Chondrocyte (in vitro differentiated cells): ENCODE measurements at regions not wholly inside any gene's neighbourhood (a gene's known extent, or its start where the extent isn't known, plus 50 kb on each side); places are given as distances from the start of the nearest gene placed in this dataset.
"Not testable (repeated sequence)": the region's sequence is repeated elsewhere in the genome, so short reads cannot be mapped to it uniquely, and the experiment has no call there.

Experiments used
- DNase-seq: peaks from one replicate; pipeline ENCODE4 v3.0.0; 2021; ENCODE audit warnings: mixed read lengths, low spot score
- H3K27ac Mint-ChIP-seq: one replicate; pipeline ENCODE4 v1.8.0; 2021; ENCODE audit warnings: mild to moderate bottlenecking, moderate library complexity, mixed read lengths; ENCODE audit not compliant: unreplicated experiment
- H3K27me3 Mint-ChIP-seq: 2 replicates; pipeline ENCODE4 v1.8.0; 2021; ENCODE audit warnings: low read depth, mixed read lengths
- H3K36me3 Mint-ChIP-seq: 2 replicates; pipeline ENCODE4 v1.8.0; 2021; ENCODE audit warnings: low read depth, mixed read lengths
- H3K4me1 Mint-ChIP-seq: 2 replicates; pipeline ENCODE4 v1.8.0; 2021; ENCODE audit warnings: low read depth, mild to moderate bottlenecking, mixed read lengths
- H3K4me3 Mint-ChIP-seq: one replicate; pipeline ENCODE4 v1.8.0; 2021; ENCODE audit warnings: mild to moderate bottlenecking, moderate library complexity, mixed read lengths; ENCODE audit not compliant: unreplicated experiment
- H3K9me3 Mint-ChIP-seq: 2 replicates; pipeline ENCODE4 v1.8.0; 2021; ENCODE audit warnings: low read depth, mixed read lengths
- TF ChIP-seq, protein P1 (sequence below): fragments of 200-600 bp; sonication (generic); IDR thresholded peaks from 2 replicates; pipeline ENCODE4 v1.5.0; 2021; ENCODE audit warnings: antibody characterized with exemption, mild to moderate bottlenecking, moderate library complexity

DNA sequence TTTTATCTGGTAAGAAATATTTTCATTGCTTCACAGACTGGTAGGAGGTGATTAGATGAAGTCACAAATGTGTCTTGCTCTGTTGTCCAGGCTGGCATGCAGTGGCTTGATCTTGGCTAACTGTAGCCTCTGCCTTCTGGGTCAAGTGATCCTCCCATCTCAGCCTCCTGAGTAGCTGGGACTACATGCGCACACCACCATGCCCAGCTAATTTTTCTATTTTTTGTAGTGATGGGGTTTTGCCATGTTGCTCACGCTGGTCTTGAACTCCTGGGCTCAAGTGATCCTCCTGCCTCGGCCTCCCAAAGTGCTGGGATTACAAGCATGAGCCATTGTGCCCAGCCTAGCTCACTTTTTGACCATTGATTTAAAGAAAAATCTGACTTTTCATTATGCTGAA is 257.9 kb downstream of the GOLGA6L6 start:
- not testable (repeated sequence) for H3K27ac Mint-ChIP-seq, H3K36me3 Mint-ChIP-seq

DNA sequence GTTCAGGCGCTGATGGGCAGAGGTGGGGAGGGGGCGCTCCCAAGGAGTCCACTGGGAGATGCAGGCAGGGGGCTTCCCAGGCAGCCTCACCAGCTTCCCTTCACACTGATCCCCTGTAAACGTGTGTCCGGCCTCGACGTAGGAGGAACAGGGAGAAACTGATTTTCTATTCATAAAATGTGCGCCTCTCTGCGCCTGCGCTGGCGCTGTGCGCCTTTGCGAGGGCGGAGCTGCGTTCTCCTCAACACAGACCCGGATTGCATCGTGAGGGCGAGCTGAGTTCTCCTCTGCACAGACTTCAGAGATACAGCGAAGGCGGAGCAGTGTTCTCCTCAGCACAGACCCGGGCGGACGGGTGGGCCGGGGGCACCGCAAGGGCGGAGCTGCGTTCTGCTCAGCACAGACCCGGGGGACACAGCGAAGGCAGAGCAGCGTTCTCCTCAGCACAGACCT is 259.1 kb downstream of the GOLGA6L6 start:
- H3K4me3 Mint-ChIP-seq, H3K9me3 Mint-ChIP-seq, H3K36me3 Mint-ChIP-seq, H3K27ac Mint-ChIP-seq, H3K27me3 Mint-ChIP-seq, H3K4me1 Mint-ChIP-seq: not testable (repeated sequence)
- DNase-seq, result peak; percentile 100

More for the DNA sequence above, 257.9 kb downstream of the GOLGA6L6 start:
- DNase-seq, result peak; percentile 33
- not testable (repeated sequence) for H3K27me3 Mint-ChIP-seq, H3K4me1 Mint-ChIP-seq, H3K4me3 Mint-ChIP-seq, H3K9me3 Mint-ChIP-seq

DNA sequence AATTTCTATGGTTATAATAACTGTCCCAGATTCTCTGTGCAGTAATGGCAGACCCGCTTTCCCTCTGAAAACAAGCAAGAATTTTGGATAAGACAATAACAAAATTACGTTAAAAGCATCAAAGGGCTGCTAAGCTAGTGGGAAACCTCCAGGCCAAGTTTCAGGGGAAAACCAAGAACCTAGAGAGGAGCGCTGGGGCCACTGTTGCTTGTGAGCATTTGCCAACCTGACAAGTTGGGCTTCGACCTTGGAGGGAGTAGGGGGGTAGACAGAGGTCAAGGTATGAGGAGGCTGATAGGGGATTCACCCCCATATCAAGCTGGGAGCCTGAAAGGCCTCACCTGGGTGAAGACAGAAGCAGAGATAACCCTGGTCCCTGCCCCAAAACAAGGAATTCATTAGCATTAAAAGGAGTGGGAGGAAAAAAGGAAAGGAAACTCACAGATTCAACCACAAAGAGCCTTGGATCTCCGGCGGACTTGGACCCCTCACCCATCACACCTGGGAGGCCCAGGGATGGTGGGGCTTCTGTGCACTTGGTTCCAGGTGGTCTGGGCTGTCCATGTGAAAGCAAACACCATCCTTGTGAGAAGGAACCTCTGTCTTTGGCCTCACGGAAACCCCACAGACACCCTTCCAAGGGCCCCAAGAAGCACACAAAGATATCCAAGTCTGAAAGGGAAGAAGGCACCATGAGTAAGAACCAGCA is 259.9 kb downstream of the GOLGA6L6 start:
- H3K4me3 Mint-ChIP-seq, H3K27ac Mint-ChIP-seq, H3K36me3 Mint-ChIP-seq, H3K4me1 Mint-ChIP-seq, H3K27me3 Mint-ChIP-seq, H3K9me3 Mint-ChIP-seq: not testable (repeated sequence)
- DNase-seq, result peak; percentile 98

DNA sequence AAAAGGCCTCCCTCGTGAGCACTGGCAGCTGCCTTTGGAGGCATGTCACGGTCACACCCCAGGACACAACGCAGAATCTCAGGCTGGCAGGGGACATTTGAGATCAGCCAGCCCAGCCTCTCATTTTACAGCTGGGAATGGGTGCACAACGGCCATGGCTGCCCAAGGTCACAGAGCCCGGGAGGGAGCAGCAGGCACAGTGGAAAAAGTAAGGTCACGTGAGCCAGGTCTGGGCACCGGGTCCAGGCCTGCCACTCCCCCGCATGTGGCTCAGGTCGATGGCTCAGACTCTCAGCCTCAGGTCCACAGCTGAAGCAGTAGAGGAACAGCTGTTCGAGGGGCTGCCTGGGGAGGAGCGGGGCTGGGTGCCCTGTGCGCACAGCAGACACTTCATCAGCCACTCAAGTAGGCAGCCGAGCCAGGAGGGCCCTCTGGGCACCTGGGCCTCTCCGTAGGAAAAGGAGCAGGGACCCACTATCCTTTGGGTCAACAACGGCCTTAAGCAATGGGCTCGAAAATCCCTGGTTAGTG is 260.6 kb downstream of the GOLGA6L6 start:
- Mint-ChIP-seq H3K27ac (no peak overlapping the region), H3K4me1 (no peaks in the 10 kb centered on the region), H3K4me3 (no peak overlapping the region), H3K9me3 (no peaks in the 10 kb centered on the region), H3K36me3 (no peaks in the 10 kb centered on the region), H3K27me3 (no peaks in the 10 kb centered on the region)
- TF ChIP-seq, protein P1, sequence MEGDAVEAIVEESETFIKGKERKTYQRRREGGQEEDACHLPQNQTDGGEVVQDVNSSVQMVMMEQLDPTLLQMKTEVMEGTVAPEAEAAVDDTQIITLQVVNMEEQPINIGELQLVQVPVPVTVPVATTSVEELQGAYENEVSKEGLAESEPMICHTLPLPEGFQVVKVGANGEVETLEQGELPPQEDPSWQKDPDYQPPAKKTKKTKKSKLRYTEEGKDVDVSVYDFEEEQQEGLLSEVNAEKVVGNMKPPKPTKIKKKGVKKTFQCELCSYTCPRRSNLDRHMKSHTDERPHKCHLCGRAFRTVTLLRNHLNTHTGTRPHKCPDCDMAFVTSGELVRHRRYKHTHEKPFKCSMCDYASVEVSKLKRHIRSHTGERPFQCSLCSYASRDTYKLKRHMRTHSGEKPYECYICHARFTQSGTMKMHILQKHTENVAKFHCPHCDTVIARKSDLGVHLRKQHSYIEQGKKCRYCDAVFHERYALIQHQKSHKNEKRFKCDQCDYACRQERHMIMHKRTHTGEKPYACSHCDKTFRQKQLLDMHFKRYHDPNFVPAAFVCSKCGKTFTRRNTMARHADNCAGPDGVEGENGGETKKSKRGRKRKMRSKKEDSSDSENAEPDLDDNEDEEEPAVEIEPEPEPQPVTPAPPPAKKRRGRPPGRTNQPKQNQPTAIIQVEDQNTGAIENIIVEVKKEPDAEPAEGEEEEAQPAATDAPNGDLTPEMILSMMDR, result no peak
- peak; percentile 99 for DNase-seq

DNA sequence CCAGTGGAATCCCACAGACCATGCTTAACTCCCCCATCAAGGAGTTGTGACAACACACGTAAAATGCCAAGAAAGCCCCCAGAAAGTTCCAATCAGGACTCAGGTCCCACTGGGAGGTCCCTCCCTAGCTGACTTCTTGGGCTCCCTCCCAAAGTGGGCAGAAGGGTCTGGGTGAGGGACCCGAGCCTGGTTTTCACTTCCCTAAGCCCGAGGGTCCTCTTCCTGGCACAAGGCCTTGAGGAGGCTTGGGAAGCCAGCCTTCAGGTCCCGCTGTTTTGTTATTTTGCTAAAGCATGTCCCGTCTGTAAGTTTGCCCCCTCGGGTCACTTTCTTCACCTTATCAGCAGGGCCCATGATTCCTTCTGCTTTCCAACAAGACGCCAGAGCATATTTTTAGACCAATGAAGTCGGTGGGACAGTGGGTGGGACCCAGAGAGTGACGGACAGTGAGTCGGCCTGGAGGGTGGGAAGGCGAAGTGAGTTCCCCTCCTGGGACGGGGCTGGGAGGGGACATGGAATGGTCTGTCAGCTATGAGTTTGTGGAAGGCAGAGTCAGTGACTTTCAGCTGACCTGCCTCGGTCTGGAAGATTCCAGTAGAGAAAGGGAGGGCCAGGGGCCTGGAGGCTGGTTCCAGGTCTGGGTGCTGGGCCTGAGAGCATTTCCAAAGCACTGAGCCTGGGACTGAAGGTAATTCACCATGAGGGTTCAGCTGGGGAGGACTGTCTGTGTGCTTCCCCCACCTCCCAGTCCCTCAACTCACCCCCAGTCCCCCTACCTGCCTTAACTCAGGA is 261.3 kb downstream of the GOLGA6L6 start:
- not testable (repeated sequence) for H3K27ac Mint-ChIP-seq, H3K27me3 Mint-ChIP-seq, H3K4me1 Mint-ChIP-seq, H3K36me3 Mint-ChIP-seq, H3K4me3 Mint-ChIP-seq, H3K9me3 Mint-ChIP-seq
- DNase-seq, result peak; percentile 98

DNA sequence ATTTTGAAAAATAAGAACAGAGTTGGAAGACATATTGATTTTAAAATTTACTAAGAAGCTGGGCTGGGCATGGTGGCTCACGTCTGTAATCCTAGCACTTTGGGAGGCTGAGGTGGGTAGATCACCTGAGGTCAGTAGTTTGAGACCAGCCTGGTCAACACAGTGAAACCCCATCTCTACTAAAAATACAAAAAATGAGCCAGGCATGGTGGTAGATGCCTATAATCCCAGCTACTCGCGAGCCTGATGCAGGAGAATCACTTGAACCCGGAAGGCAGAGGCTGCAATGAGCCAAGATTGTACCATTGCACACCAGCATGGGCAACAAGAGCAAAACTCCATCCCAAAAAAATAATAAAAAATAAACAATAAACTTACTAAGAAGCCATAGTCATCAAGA is 262.5 kb downstream of the GOLGA6L6 start:
- not testable (repeated sequence) for H3K9me3 Mint-ChIP-seq, H3K36me3 Mint-ChIP-seq, H3K27ac Mint-ChIP-seq, H3K4me1 Mint-ChIP-seq, H3K27me3 Mint-ChIP-seq, H3K4me3 Mint-ChIP-seq
- DNase-seq, result peak; percentile 67

DNA sequence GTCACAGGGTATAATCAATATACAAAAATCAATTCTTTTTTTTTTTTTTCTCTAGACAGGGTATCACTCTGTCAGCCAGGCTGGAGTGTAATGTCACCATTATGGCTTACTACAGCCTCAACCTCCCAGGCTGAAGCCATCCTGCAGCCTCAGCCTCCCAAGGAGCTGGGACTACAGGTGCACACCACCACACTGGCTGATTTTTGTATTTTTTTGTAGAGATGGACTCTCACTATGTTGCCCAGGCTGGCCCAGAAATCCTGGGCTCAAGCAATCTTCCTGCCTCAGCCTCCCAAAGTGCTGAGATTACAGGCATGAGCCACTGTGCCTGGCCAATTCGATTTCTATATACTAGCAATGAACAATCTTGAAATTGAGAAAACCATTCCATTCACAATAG is 263.2 kb downstream of the GOLGA6L6 start:
- H3K9me3 Mint-ChIP-seq, H3K4me3 Mint-ChIP-seq, H3K27ac Mint-ChIP-seq, H3K27me3 Mint-ChIP-seq, H3K36me3 Mint-ChIP-seq, H3K4me1 Mint-ChIP-seq: not testable (repeated sequence)
- peak; percentile 66 for DNase-seq

DNA sequence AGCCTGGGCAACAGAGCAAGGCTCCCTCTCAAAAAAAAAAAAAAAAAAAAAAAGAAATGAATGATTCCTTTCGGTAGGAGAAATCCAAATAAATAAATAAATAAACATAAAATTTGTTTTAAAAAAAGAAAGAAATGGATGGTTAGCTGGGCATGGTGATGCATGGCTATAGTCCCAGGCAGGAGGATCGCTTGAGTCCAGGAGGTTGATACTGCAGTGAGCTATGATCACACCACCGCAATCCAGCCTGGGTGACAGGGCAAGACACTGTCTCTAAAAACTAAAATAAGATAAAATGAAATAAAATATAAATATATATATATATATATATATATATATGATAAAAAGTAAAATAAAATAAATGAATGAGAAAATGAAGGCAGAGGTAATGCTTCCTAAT is 264.1 kb downstream of the GOLGA6L6 start:
- DNase-seq, result peak; percentile 54
- not testable (repeated sequence) for H3K4me1 Mint-ChIP-seq, H3K27ac Mint-ChIP-seq, H3K4me3 Mint-ChIP-seq, H3K27me3 Mint-ChIP-seq, H3K9me3 Mint-ChIP-seq, H3K36me3 Mint-ChIP-seq

DNA sequence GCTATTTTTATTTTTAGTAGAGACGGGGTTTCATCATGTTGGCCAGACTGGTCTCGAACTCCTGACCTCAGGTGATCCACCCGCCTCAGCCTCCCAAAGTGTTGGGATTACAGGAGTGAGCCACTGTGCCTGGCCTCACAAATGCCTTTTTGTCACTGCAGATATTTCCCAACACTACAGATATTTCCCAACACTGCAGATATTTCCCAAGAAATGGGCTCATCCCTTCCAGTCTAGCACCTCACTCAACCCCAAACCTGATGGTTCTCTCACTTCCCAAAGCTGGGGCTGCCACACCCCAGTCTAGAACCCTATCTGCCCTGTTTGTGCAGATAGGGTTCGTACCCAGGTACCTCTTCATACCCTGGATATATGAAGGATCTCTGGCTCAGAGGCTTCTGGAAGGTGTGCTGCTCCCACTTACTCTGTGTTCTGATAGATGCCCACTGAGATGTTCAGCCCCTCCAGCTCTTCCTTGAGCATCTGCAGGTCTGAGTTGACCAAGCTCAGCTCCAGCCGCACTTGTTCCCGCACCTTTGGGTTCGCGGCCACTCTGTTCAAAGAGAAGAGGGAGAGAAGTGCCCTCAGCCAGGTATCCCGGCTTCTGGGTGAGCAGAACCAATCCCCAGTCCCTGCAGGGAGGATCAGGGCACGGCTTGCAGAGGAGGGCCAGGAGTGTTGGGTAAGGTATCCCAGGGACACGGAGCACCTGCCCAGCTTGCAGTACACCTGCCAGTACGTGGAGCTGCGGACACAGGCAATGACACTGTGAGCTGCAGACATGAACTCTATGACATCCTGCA is 265.1 kb downstream of the GOLGA6L6 start:
- peak; percentile 99 for DNase-seq
- H3K9me3 Mint-ChIP-seq, H3K4me1 Mint-ChIP-seq, H3K27ac Mint-ChIP-seq, H3K27me3 Mint-ChIP-seq, H3K36me3 Mint-ChIP-seq, H3K4me3 Mint-ChIP-seq: not testable (repeated sequence)

DNA sequence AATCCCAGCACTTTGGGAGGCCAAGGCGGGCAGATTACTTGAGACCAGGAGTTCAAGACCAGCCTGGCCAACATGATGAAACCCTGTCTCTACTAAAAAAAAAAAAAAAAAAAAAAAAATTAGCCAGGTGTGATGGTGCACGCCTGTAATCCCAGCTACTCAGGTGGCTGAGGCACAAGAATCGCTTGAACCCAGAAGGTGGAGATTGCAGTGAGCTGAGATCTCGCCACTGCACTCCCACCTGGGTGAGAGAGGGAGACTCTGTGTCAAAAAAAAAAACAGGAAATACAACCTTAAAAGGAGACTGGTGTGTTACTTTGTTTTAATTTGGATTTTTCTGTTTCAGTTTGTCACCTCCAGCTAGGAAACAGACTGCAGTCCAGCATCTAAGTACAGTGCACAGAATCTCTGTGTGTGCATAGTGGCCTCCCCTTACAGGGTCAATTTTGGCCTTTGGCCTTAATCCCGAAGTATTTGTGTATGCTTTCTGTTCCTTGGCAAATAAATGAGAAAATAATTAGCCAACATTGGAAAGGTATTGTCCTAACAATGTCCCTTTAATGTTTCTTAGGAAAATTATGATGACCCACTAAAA is 266.1 kb downstream of the GOLGA6L6 start:
- H3K36me3 Mint-ChIP-seq, H3K4me1 Mint-ChIP-seq: not testable (repeated sequence)

More for the DNA sequence above, 266.1 kb downstream of the GOLGA6L6 start:
- H3K4me3 Mint-ChIP-seq, H3K27ac Mint-ChIP-seq, H3K9me3 Mint-ChIP-seq, H3K27me3 Mint-ChIP-seq: not testable (repeated sequence)
- DNase-seq, result peak; percentile 86
